Gastrocnemius medialis (tissue), 4 donors: ENCODE measurements at regions not wholly inside any gene's neighbourhood (a gene's known extent, or its start where the extent isn't known, plus 50 kb on each side); places are given as distances from the start of the nearest gene placed in this dataset.

Experiments used
- CTCF ChIP-seq, 5 experiments: fragments of 450-650 bp in 3 of 5; fragments of 200-600 bp in 2 of 5; sonication (generic) in 2 of 5; IDR thresholded peaks in 4 of 5; conservative IDR thresholded peaks in 1 of 5; 1 replicate in 4 of 5; 2 replicates in 1 of 5; pipeline ENCODE4 v1.5.1; 2016 to 2019; ENCODE audit warnings: antibody characterized with exemption in 5 of 5, mild to moderate bottlenecking in 3 of 5, moderate library complexity in 3 of 5
- POLR2A ChIP-seq, 2 donors: fragments of 450-650 bp; IDR thresholded peaks; one replicate each; pipeline ENCODE4 v1.6.1; 2017; ENCODE audit warnings: antibody characterized with exemption in 2 of 2, mild to moderate bottlenecking in 2 of 2, moderate library complexity in 2 of 2

GRCh38 chr12:113719911-113720591 lies 246.1 kb downstream of the RBM19 start:
- no peak for TF ChIP-seq POLR2A (IDR thresholded peaks at IDR 0.05)
- TF ChIP-seq CTCF (IDR thresholded peaks at IDR 0.05 in 4 of 5, conservative IDR thresholded peaks at IDR 0.05 in 1 of 5): no peak
